ENCODE measurements at regions not wholly inside any gene's neighbourhood (a gene's known extent, or its start where the extent isn't known, plus 50 kb on each side); places are given as distances from the start of the nearest gene placed in this dataset.

- peak; percentile 75 for TF ChIP-seq C11orf30 (IDR thresholded peaks at IDR 0.05; ENCODE audit: low read depth)
- TF ChIP-seq, protein P1, sequence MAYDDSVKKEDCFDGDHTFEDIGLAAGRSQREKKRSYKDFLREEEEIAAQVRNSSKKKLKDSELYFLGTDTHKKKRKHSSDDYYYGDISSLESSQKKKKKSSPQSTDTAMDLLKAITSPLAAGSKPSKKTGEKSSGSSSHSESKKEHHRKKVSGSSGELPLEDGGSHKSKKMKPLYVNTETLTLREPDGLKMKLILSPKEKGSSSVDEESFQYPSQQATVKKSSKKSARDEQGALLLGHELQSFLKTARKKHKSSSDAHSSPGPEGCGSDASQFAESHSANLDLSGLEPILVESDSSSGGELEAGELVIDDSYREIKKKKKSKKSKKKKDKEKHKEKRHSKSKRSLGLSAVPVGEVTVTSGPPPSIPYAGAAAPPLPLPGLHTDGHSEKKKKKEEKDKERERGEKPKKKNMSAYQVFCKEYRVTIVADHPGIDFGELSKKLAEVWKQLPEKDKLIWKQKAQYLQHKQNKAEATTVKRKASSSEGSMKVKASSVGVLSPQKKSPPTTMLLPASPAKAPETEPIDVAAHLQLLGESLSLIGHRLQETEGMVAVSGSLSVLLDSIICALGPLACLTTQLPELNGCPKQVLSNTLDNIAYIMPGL (CRISPR knock-in tag; IDR thresholded peaks at IDR 0.05), result no peak
Measured at GRCh38 chr2:8456151-8457091, 225.4 kb upstream of the ID2 start (continued).

DNA sequence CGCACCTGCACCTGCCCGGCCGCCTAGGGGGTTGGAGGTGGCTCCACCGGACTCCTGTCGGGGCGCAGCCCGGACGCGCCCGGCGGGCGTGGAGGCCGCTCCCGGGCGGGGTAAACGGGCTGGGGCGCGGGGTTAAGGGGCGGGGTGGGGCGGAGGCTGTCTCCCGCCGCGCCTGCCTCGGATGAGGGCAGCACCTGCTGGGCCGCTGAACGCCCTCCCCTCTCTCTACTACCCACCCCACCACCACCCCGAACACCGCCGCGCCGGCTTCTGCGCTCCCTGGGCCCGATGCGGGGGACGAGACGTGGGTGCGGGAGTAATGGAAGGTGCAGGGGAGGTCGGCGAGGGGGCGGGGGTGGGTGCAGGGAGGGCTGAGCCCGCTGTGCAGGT lies 224.8 kb upstream of the ID2 start:
- no peak for FAIRE-seq
- ChIA-PET CTCF (ENCODE audit: low intra/inter-chr PET ratio) (no interaction called here), POLR2A (no interaction called here)
- Histone ChIP-seq H3K36me3 (ENCODE audit: control insufficient read depth, insufficient read depth, low read length) (no peaks in the 10 kb centered on the region), H3K27me3 (ENCODE audit: control insufficient read depth in 2 of 2, insufficient read depth in 2 of 2, low read length in 2 of 2) (peaks cover 54 to 70% of the 10 kb centered on the region in 2 experiments), H3K4me2 (ENCODE audit: insufficient read depth, low read length) (no peak overlapping the region), H3K9me3 (replicated peaks; ENCODE audit: control insufficient read depth, insufficient read depth, low read depth, low read length) (no peaks in the 10 kb centered on the region), H3K4me3 (no peak overlapping the region), H3K9ac (ENCODE audit: insufficient read depth in 1 of 2, low read depth in 2 of 2, low read length in 2 of 2) (no peak overlapping the region), H3K4me1 (replicated peaks in 1 of 2; ENCODE audit: control insufficient read depth in 2 of 2, insufficient read depth in 2 of 2, low read length in 2 of 2) (peaks cover 0 to 5% of the 10 kb centered on the region in 2 experiments; a peak in 1 of 5 replicates), H2AFZ (ENCODE audit: low read depth, low read length) (no peak overlapping the region), H3K79me2 (ENCODE audit: control insufficient read depth, insufficient read depth, low read length) (no peaks in the 10 kb centered on the region), H4K20me1 (replicated peaks; ENCODE audit: control insufficient read depth, insufficient read depth, low read length) (peaks cover 4% of the 10 kb centered on the region; the same call in 1 of the 2 replicates), H3K27ac (ENCODE audit: extremely low read depth, low read depth, low read length) (no peak overlapping the region), H3K9me1 (ENCODE audit: control insufficient read depth, insufficient read depth, low read length) (no peaks in the 10 kb centered on the region)
- BruUV-seq (replicated peaks), result no TSS peak
- ATAC-seq, result peak; percentile 51; the same call in 2 of the 3 replicates
- DNase-seq (ENCODE audit: extremely low read depth in 1 of 4, low spot score in 3 of 4), result peak in 2 of 4 experiments; percentile 42 to 47
- intact Hi-C loops (cut with micrococcal nuclease), result no loop called here
- 6% methylated on average over 17 of the region's 41 CpGs for WGBS (ENCODE audit: insufficient coverage, low coverage, missing lambda C conversion rate)
- in situ Hi-C loops (cut with MboI), result no loop called here
- TF ChIP-seq FOXJ2 (tag; IDR thresholded peaks at IDR 0.05) (no peak), KDM5B (IDR thresholded peaks at IDR 0.05; ENCODE audit: insufficient replicate concordance, low read depth, low read length) (no peak), SIN3B (IDR thresholded peaks at IDR 0.05; ENCODE audit: low read depth) (no peak), TBL1XR1 (IDR thresholded peaks at IDR 0.05; ENCODE audit: low read length in 2 of 2) (no peak), NR4A1 (CRISPR knock-in tag; IDR thresholded peaks at IDR 0.05) (no peak), NR4A1 (tag; IDR thresholded peaks at IDR 0.05) (no peak), BRF1 (IDR thresholded peaks at IDR 0.05; ENCODE audit: borderline replicate concordance, extremely low read depth, insufficient read length) (no peak), ELK3 (CRISPR knock-in tag; IDR thresholded peaks at IDR 0.05) (no peak), FOXA3 (CRISPR knock-in tag; conservative IDR thresholded peaks at IDR 0.05 in 1 of 2, IDR thresholded peaks at IDR 0.05 in 1 of 2) (no peak), ZNF41 (CRISPR knock-in tag; conservative IDR thresholded peaks at IDR 0.05) (no peak), ZNF551 (CRISPR knock-in tag; IDR thresholded peaks at IDR 0.05) (no peak), RNF2 (IDR thresholded peaks at IDR 0.05) (no peak), GABPB2 (CRISPR knock-in tag; conservative IDR thresholded peaks at IDR 0.05) (no peak), RHOXF2B (CRISPR knock-in tag; conservative IDR thresholded peaks at IDR 0.05) (no peak), ZEB2 (IDR thresholded peaks at IDR 0.05) (no peak), HMG20B (CRISPR knock-in tag; IDR thresholded peaks at IDR 0.05) (no peak)
- TF ChIP-seq, protein P2, sequence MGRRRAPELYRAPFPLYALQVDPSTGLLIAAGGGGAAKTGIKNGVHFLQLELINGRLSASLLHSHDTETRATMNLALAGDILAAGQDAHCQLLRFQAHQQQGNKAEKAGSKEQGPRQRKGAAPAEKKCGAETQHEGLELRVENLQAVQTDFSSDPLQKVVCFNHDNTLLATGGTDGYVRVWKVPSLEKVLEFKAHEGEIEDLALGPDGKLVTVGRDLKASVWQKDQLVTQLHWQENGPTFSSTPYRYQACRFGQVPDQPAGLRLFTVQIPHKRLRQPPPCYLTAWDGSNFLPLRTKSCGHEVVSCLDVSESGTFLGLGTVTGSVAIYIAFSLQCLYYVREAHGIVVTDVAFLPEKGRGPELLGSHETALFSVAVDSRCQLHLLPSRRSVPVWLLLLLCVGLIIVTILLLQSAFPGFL (CRISPR knock-in tag; IDR thresholded peaks at IDR 0.05), result no peak

All from K562 (cell line).